Fibroblast of upper back skin (primary cell): ENCODE measurements at regions not wholly inside any gene's neighbourhood (a gene's known extent, or its start where the extent isn't known, plus 50 kb on each side); places are given as distances from the start of the nearest gene placed in this dataset.

ENCODE experiments used
- DNase-seq: peaks from one replicate; pipeline ENCODE4 v3.0.0-alpha.2; 2013

DNA sequence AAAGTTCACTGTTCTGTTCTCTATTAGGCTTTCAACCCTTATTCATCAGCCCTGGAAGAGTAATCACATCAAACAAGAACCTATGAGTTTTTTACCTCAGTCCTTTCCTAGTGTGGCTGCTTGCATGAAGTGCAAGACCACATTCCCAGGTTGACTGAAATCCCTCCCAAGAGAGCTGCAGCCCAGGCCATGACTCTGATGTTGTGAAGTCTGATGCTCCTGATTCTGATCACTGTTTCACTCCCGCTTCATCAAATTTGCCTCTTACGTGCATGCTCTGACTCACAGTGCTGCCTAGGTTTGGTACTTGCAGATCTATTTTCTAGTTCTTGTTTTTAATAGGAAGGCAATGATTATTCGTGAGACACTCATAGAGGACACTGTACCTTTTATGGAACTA is 58.2 kb upstream of the DSEL start:
- DNase-seq, result no peak

DNA sequence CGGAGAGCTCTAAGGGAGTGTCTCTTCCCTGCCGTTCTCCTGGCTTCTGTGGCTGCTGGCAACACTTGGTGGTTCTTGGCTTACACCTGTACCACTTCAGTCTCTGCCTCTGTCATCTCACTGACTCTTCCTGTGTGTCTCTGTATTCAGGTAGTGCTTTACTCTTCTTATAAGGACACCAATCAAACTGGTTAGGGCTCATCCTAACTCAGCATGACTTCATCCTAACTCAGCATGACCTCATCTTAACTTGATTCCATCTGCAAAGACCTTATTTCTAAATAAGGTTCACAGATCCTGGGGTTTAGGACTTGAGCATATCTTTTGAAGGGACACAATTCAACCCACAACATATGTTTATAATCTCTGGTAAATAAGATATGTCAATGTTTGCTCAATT is 51.6 kb upstream of the DSEL start:
- no peak for DNase-seq
